ENCODE measurements at regions not wholly inside any gene's neighbourhood (a gene's known extent, or its start where the extent isn't known, plus 50 kb on each side); places are given as distances from the start of the nearest gene placed in this dataset.

DNA sequence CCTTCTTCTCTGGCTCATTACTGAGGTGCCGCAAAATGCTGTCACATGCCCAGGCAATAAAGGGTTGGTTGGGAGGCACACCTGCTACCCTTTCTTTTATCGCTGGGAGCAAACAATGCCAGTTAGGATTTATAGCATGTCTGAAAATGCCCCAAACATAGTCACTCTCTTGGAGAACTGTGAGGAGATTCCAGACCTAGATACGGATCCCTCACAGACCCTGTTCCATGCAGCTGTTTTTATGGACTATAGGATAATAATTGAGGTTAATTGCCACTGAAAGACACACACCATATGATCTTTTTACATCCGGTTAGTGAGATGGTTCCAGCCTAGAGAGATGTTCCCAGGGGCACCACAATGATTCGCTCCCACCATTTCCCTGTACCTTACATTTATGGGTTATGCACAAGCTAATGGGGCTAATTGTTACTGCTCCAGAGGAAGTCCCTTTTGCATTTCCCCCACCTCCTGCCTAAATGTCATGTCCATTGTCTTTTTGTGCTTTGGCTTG is 318.1 kb downstream of the PIK3R1 start:
- H3K4me3 Mint-ChIP-seq, result no peak overlapping the region
- H3K36me3 Mint-ChIP-seq (ENCODE audit: low read depth), result no peaks in the 10 kb centered on the region
- ChIA-PET POLR2A (no interaction called here), CTCF (no interaction called here)
- no peak overlapping the region for H3K27ac Mint-ChIP-seq
- DNase-seq, result no peak
- no peaks in the 10 kb centered on the region for H3K9me3 Mint-ChIP-seq
- peaks cover 23% of the 10 kb centered on the region for H3K27me3 Mint-ChIP-seq
- H3K4me1 Mint-ChIP-seq, result no peaks in the 10 kb centered on the region

DNA sequence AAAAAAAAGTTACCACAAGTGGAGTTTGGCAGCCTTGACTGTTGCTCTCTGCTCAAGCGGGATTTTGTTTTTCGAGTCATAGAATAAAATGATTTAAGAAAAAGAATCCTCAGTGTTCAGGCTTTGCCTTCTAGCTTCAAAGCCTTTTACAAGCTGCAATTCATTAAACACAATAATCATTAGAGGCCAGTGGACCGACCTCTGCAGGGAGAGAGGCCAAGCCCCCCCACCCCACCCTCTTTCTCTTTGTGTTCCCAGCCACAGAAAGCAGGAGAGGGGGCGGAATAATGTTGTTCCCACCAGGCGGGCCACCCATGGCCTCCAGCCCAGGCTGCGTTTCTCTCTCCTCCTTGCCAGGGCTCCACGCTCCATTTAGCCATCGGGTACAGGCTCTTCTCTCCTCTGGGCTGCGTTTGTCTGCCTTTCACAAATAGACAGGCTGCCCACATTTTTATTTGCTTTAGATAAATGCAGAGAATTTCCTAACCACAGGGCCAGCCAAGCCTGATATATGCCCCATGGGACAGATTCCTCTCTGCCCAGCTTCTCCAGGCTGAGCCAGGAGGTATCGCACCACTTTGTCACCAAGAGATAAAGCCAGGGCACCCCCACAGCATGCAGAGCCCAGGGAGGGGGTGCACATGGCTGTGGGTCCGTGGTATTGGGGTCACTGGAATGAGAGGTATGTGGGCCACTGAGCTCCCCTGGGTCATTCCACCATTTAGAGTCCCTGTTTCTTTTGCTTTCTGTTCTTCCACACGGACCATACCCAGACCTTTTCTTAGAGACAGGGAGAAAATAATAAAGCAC is 318.8 kb downstream of the PIK3R1 start:
- POLR2A ChIA-PET, result no interaction called here
- Mint-ChIP-seq H3K4me1 (no peaks in the 10 kb centered on the region), H3K4me3 (no peak overlapping the region), H3K27ac (no peak overlapping the region), H3K9me3 (no peaks in the 10 kb centered on the region), H3K36me3 (ENCODE audit: low read depth) (no peaks in the 10 kb centered on the region), H3K27me3 (peaks cover 30% of the 10 kb centered on the region)
- no peak for DNase-seq
- CTCF ChIA-PET, result interaction anchor here (0.9 kb wide), 1 partner anchor 15 kb away, joined by 6 read pairs; no protein-coding TSS in a partner anchor

GRCh38 chr5:68534956-68535520 is 319.5 kb downstream of the PIK3R1 start:
- no peaks in the 10 kb centered on the region for H3K4me1 Mint-ChIP-seq
- no peaks in the 10 kb centered on the region for H3K9me3 Mint-ChIP-seq
- H3K4me3 Mint-ChIP-seq, result no peak overlapping the region
- H3K36me3 Mint-ChIP-seq (ENCODE audit: low read depth), result no peaks in the 10 kb centered on the region
- POLR2A ChIA-PET, result no interaction called here
- H3K27ac Mint-ChIP-seq, result no peak overlapping the region
- no peak for DNase-seq
- CTCF ChIA-PET, result interaction anchor here (0.9 kb wide), 1 partner anchor 14 kb away, joined by 6 read pairs; no protein-coding TSS in a partner anchor
- peaks cover 37% of the 10 kb centered on the region for H3K27me3 Mint-ChIP-seq

DNA sequence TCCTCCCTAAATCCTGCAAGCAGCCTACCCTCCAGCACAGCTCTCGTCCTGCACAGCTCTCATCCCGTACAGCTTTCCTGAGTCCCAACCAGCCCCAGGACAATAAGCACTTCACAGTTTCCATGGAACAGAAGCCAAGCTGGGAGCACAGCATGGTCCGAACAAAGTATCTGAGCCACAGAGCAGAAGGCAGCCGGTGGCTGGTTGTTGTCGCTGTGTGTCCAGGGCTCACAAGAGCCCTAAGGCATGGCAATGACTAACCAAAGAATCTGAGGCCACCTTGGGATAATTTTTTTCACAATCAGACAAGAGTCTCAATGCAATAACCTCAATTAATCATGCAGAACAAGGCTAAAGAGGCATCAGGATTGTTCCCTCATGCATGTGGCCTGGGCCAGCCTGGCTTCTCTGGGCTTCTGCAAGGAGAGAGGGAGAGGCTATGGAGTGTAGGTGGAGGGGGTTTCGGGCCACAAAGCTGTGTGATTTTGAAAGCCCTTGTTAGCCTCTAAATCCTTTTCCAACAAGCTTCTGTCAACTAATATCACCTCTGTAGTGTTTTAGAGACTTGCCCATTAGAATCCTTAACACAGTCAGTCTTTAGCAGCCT is 323.4 kb downstream of the PIK3R1 start:
- CTCF ChIA-PET, result no interaction called here

DNA sequence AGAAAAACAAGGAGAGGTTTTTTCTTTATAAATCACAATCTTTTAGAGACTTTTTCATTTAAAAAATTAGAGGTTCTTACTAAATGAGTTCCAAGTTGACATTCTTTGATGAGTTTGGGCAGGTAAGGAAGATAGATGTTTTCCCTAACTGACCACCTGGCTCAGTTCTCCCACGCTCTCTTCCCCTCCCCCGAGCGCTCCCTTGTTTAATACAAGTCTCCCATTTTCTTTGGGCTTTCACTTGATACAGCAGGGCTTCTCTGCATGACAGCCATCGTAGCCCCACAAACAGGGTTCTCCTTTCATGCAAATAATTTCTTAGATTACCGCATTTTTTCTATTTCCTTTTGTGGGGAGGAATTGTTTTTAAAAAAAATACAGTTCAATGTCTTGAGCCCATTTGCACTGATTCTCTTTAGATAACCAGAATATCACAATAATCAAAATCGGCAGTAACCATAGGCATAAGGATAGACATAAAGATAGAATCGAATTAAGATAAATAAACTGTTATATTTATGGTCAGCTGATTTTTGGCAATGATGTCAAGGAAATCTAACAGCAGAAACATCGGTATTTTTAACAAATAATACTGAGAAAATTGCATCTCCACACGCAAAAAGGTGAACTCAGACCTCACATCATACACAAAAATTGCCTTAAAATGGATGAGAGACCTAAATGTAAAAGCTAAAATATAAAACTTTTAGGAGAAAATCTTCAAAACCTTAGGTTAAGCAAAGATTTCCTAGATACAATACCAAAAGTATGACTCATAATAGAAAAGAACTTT is 325.4 kb downstream of the PIK3R1 start:
- Mint-ChIP-seq H3K27ac (no peak overlapping the region), H3K9me3 (no peaks in the 10 kb centered on the region)
- POLR2A ChIA-PET, result no interaction called here

More for the DNA sequence above, 323.4 kb downstream of the PIK3R1 start:
- no peak overlapping the region for H3K27ac Mint-ChIP-seq
- no peaks in the 10 kb centered on the region for H3K36me3 Mint-ChIP-seq (ENCODE audit: low read depth)
- no peak overlapping the region for H3K4me3 Mint-ChIP-seq
- peaks cover 53% of the 10 kb centered on the region for H3K27me3 Mint-ChIP-seq
- no peaks in the 10 kb centered on the region for H3K9me3 Mint-ChIP-seq
- DNase-seq, result no peak
- H3K4me1 Mint-ChIP-seq, result no peaks in the 10 kb centered on the region
- POLR2A ChIA-PET, result no interaction called here

DNA sequence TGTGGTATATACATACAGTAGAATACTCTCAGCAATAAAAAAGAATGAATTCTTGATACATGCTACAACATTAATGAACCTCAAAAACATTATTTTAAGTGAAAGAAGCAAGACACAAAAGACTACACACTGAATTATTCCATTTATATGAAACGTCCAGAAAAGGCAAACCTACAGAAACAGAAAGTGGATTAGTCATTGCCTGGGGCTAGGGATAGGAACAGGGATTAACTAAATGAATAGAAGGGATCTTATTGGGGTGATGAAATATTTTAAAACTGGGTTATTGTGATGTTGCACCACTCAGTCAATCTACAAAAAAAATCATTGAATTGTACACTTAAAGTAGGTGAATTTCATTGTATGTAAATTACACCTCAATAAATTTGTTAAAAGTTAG is 326.7 kb downstream of the PIK3R1 start:
- H3K4me1 Mint-ChIP-seq, result no peaks in the 10 kb centered on the region
- DNase-seq, result no peak
- peaks cover 42% of the 10 kb centered on the region for H3K27me3 Mint-ChIP-seq
- POLR2A ChIA-PET, result no interaction called here
- no peaks in the 10 kb centered on the region for H3K36me3 Mint-ChIP-seq (ENCODE audit: low read depth)
- CTCF ChIA-PET, result no interaction called here
- H3K4me3 Mint-ChIP-seq, result no peak overlapping the region
- H3K9me3 Mint-ChIP-seq, result no peaks in the 10 kb centered on the region
- H3K27ac Mint-ChIP-seq, result no peak overlapping the region

More for the DNA sequence above, 325.4 kb downstream of the PIK3R1 start:
- DNase-seq, result no peak
- CTCF ChIA-PET, result interaction anchor here (1.4 kb wide), 1 partner anchor 14 kb away, joined by 3 read pairs; no protein-coding TSS in a partner anchor
- Mint-ChIP-seq H3K4me1 (no peaks in the 10 kb centered on the region), H3K4me3 (no peak overlapping the region), H3K36me3 (ENCODE audit: low read depth) (no peaks in the 10 kb centered on the region), H3K27me3 (peaks cover 45% of the 10 kb centered on the region)

GRCh38 chr5:68543212-68543611 is 327.7 kb downstream of the PIK3R1 start:
- no peaks in the 10 kb centered on the region for H3K9me3 Mint-ChIP-seq
- no peak overlapping the region for H3K27ac Mint-ChIP-seq
- no peak for DNase-seq
- H3K4me1 Mint-ChIP-seq, result no peaks in the 10 kb centered on the region
- CTCF ChIA-PET, result interaction anchor here (0.7 kb wide), 1 partner anchor 22 kb away, joined by 6 read pairs; no protein-coding TSS in a partner anchor
- peaks cover 41% of the 10 kb centered on the region for H3K27me3 Mint-ChIP-seq
- no peaks in the 10 kb centered on the region for H3K36me3 Mint-ChIP-seq (ENCODE audit: low read depth)
- H3K4me3 Mint-ChIP-seq, result no peak overlapping the region
- POLR2A ChIA-PET, result no interaction called here

DNA sequence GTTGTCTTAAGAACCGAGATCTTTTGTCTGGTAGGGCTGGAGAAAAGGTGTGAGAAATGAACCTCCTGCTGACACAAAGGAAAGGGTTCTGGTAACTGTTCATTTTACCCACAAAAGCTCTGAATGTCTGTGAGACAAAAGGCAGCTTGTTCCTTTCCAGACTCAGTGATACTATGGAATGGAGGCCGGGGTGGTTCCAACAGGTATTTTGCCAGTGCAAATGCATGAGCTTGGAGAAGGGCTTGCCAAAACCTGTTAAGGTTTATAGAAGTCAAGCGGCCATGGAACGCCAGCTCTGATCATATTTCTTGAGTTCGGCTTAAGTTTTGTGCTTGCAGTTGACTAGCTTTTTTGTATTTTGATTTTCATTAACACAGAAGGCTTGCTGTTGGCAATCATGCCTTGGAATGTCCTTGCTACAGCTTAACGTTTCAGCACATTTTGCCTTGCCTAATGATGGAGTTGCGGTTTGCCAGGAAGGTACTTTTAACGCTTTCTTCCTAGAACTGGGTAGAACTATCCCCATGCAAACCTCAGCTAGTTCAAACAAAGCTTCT is 328.6 kb downstream of the PIK3R1 start:
- Mint-ChIP-seq H3K4me3 (no peak overlapping the region), H3K4me1 (no peaks in the 10 kb centered on the region), H3K27ac (no peak overlapping the region), H3K9me3 (no peaks in the 10 kb centered on the region), H3K27me3 (peaks cover 34% of the 10 kb centered on the region), H3K36me3 (ENCODE audit: low read depth) (no peaks in the 10 kb centered on the region)
- POLR2A ChIA-PET, result no interaction called here
- DNase-seq, result no peak
- CTCF ChIA-PET, result interaction anchor here (0.7 kb wide), 1 partner anchor 22 kb away, joined by 6 read pairs; no protein-coding TSS in a partner anchor

- H3K27ac Mint-ChIP-seq, result no peak overlapping the region
- no peaks in the 10 kb centered on the region for H3K4me1 Mint-ChIP-seq
- DNase-seq, result no peak
- H3K4me3 Mint-ChIP-seq, result no peak overlapping the region
- ChIA-PET CTCF (no interaction called here), POLR2A (no interaction called here)
- peaks cover 26% of the 10 kb centered on the region for H3K27me3 Mint-ChIP-seq
- H3K9me3 Mint-ChIP-seq, result no peaks in the 10 kb centered on the region
- H3K36me3 Mint-ChIP-seq (ENCODE audit: low read depth), result no peaks in the 10 kb centered on the region
Measured at GRCh38 chr5:68544648-68545552, 329.3 kb downstream of the PIK3R1 start.

DNA sequence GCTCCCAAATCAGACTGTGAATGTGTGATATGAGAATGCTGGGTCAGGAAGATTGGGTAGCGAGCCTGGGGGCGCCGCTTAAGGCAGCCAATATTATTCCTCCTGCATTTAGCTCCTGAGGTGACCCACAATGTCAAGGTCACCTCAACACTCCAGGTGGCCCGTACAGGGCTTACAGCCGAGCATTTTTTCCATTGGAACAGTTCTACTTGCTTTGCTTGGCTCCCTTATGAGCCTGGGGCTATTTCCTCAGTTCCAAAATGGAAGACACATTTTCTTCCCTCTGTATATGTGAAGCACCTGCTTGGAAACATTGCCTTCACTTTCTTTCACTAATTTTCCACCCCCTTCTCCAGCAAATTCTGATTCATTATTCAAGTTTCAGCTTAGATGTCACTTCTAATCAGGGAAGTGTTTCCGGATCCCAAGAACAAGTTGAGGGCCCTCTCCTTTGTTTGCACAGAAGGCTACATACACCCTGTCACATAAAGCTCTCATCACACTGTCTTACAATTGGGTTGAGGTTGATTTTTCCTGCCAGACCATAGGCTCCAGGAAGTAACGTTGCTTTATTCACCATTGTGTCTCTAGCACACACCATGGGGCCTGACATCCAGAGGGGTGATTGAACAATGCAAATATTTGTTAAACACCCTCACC is 330.2 kb downstream of the PIK3R1 start:
- Mint-ChIP-seq H3K4me3 (no peak overlapping the region), H3K9me3 (no peaks in the 10 kb centered on the region), H3K4me1 (no peaks in the 10 kb centered on the region), H3K36me3 (ENCODE audit: low read depth) (no peaks in the 10 kb centered on the region), H3K27me3 (peaks cover 19% of the 10 kb centered on the region), H3K27ac (no peak overlapping the region)
- DNase-seq, result no peak
- CTCF ChIA-PET, result interaction anchor here (0.9 kb wide), 1 partner anchor 18 kb away, joined by 5 read pairs; no protein-coding TSS in a partner anchor
- POLR2A ChIA-PET, result no interaction called here

DNA sequence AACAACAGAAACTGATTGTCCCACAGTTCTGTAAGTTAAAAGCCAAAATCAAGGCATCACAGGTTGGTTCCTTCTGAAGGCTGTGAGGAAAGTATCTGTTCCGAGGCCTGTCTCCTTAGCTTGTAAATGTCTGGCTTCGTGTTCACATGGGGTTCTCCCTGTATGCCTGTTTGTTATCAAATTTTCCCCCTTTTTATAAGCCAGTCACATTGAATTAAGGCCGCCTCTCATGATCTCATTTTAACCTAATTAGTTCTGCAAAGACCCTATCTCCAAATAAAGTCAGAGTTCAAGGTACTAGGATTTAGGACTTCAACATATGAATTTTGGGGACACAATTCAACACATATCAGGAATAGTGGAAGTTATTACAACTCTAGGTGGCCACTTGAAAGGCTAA is 331.5 kb downstream of the PIK3R1 start:
- ChIA-PET POLR2A (no interaction called here), CTCF (no interaction called here)
- DNase-seq, result no peak
- Mint-ChIP-seq H3K9me3 (no peaks in the 10 kb centered on the region), H3K4me3 (no peak overlapping the region), H3K4me1 (no peaks in the 10 kb centered on the region), H3K27me3 (peaks cover 8% of the 10 kb centered on the region), H3K27ac (no peak overlapping the region), H3K36me3 (ENCODE audit: low read depth) (no peaks in the 10 kb centered on the region)

Data from activated CD4-positive, alpha-beta T cell treated with anti-CD3 and anti-CD28 coated beads, Interleukin-2, amount 10 ng/mL, durations not matched to agents 7 days and 5 days (primary cell).